Keratinocyte (primary cell): ENCODE measurements at regions not wholly inside any gene's neighbourhood (a gene's known extent, or its start where the extent isn't known, plus 50 kb on each side); places are given as distances from the start of the nearest gene placed in this dataset.

Source experiments
- CTCF ChIP-seq, 3 experiments: IDR thresholded peaks in 1 of 3; conservative IDR thresholded peaks in 1 of 3; optimal IDR thresholded peaks in 1 of 3; 2 replicates in 2 of 3; 3 replicates in 1 of 3; pipeline versions ENCODE3 to v1.5.1; 2011; ENCODE audit warnings: low read length in 3 of 3, mild to moderate bottlenecking in 3 of 3, moderate library complexity in 2 of 3, control low read depth in 1 of 3, inconsistent platforms in 1 of 3; ENCODE audit not compliant: insufficient read depth in 2 of 3; ENCODE audit errors: extremely low read depth in 1 of 3
- EZH2 ChIP-seq: IDR thresholded peaks from one replicate; pipeline ENCODE4 v1.6.1; 2012; ENCODE audit warnings: inconsistent platforms, mild to moderate bottlenecking, low read length, moderate library complexity

GRCh38 chr17:77482375-77483127, 341.8 kb downstream of the SEC14L1 start:
- TF ChIP-seq CTCF (optimal IDR thresholded peaks at IDR 0.05 in 1 of 3, IDR thresholded peaks at IDR 0.05 in 1 of 3, conservative IDR thresholded peaks at IDR 0.05 in 1 of 3; ENCODE audit: extremely low read depth in 1 of 3, insufficient read depth in 2 of 3, low read length in 3 of 3) (no peak), EZH2 (no peak)
